GM13976 (cell line): ENCODE measurements at regions not wholly inside any gene's neighbourhood (a gene's known extent, or its start where the extent isn't known, plus 50 kb on each side); places are given as distances from the start of the nearest gene placed in this dataset.

Experiments
- DNase-seq: peaks from one replicate; pipeline ENCODE4 v3.0.0; 2012; ENCODE audit warnings: low spot score
- in situ Hi-C: fragments of 300-500 bp; cut with MboI; formaldehyde crosslinking; loops from one replicate; pipeline ENCODE4 v1.12.0; 2022; ENCODE audit warnings: low sequenced_read_pairs, mixed read lengths, inconsistent platforms; ENCODE audit not compliant: unreplicated experiment
- TF ChIP-seq, protein P1 (sequence below): IDR thresholded peaks from 2 replicates; pipeline ENCODE4 v1.5.1; 2012; ENCODE audit warnings: borderline replicate concordance, mild to moderate bottlenecking; ENCODE audit not compliant: insufficient read depth; ENCODE audit errors: extremely low read depth, missing control alignments, control extremely low read depth

DNA sequence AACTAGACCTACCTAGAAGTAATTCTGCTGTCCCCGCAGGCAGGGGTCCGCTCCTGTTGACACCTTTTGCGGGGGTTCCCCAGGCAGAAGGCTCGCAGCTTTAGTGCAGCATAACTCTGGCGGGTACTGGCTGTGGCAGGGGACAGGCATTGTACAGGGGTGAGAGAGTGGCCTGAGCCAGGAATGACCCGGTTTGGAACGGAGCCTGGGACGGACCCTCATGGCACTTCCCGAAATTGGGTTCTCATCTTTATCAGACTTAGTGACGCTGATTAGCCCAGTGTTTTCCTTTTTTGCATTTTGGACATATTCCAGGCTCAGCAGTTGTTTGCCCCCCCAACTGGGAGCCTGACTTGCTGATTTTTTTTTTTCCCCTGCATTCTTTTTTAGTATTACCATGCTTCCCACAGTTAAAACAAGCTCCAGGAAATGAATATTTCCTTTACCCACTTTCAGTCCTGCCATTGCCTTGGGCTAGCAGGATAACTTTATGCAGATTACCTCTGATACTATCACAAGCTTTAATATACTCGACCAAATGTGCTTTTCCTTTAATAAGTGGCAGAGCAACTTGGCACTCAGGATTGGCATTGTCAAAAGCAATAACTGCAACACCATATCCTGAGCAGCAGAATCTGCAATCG lies 55.8 kb upstream of the WDR1 start:
- TF ChIP-seq, protein P1, sequence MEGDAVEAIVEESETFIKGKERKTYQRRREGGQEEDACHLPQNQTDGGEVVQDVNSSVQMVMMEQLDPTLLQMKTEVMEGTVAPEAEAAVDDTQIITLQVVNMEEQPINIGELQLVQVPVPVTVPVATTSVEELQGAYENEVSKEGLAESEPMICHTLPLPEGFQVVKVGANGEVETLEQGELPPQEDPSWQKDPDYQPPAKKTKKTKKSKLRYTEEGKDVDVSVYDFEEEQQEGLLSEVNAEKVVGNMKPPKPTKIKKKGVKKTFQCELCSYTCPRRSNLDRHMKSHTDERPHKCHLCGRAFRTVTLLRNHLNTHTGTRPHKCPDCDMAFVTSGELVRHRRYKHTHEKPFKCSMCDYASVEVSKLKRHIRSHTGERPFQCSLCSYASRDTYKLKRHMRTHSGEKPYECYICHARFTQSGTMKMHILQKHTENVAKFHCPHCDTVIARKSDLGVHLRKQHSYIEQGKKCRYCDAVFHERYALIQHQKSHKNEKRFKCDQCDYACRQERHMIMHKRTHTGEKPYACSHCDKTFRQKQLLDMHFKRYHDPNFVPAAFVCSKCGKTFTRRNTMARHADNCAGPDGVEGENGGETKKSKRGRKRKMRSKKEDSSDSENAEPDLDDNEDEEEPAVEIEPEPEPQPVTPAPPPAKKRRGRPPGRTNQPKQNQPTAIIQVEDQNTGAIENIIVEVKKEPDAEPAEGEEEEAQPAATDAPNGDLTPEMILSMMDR, result no peak
- no peak for DNase-seq
- in situ Hi-C loops, result loop anchor here (25.0 kb wide), 1 partner anchor 240 kb away; no protein-coding TSS in a partner anchor

DNA sequence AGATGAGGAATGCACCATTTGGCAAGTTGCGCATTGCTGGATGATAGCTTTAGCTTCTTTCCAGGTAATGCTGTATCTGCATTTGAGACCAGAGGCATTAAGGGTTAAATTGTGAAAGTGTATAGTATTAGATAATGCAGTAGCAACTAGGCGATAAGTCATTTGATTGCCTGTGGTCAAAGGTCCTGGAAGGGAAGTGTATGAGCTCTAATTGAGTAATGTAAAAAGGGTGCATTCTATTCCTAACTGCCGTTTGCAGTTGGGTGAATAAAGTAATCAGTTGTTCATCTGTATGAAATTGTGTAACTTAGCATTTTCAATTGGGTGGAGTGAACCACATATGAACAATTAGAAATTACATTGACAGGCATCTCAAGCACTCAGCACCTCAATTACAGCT lies 54.5 kb upstream of the WDR1 start:
- TF ChIP-seq, protein P1, result no peak
- DNase-seq, result no peak
- in situ Hi-C loops, result loop anchor here (25.0 kb wide), 1 partner anchor 241 kb away; no protein-coding TSS in a partner anchor

DNA sequence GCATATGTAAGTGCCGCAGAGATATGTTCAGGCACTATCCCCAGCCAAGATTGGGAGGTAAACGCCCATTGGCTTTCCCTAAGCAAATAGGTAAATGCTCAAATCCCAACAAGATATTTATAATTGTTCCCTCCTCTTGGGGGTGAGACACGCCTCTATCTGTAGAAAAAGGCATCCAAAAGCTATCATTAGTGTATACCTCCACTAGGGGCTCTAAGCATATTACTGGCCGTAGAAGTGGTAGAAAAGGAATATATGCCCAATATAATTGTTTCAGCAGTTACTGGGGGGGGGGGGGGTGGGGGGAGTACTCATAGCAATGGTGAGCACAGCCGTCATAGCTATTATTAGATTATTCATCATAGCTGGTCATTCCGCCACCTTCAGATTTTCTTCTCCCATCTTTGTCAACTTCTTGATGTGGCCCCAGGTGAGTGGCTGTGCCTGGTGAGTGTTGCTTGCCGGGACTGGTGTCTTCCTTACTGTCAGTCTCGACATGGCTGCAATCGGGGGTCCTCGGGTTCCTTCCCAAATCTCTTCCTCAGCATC lies 53.3 kb upstream of the WDR1 start:
- no peak for DNase-seq
- in situ Hi-C loops, result loop anchor here (10.0 to 25.0 kb wide), 2 partner anchors 242 to 375 kb away; no protein-coding TSS in a partner anchor
- TF ChIP-seq, protein P1, result no peak

DNA sequence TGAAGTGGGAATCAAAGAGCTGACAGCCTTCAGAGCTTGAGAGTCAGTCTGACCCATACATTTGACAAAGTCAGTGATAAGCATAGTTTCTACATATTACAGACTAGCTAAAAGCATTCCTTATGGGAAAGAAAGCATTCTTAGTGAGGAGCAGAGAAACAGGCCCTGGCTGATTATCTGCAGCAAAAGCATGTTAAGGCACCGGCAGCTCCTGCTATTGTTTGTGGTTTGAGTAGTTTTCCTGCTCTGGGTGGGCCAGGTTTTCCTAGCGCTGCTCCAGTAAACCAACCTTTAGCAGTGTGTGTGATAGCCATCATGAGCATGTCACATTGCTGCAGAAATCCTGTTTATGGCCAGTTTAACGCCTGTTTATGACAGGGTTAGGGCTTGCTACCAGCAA lies 51.6 kb upstream of the WDR1 start:
- in situ Hi-C loops, result loop anchor here (10.0 to 25.0 kb wide), 2 partner anchors 244 to 377 kb away; no protein-coding TSS in a partner anchor
- DNase-seq, result no peak
- TF ChIP-seq, protein P1, result no peak

DNA sequence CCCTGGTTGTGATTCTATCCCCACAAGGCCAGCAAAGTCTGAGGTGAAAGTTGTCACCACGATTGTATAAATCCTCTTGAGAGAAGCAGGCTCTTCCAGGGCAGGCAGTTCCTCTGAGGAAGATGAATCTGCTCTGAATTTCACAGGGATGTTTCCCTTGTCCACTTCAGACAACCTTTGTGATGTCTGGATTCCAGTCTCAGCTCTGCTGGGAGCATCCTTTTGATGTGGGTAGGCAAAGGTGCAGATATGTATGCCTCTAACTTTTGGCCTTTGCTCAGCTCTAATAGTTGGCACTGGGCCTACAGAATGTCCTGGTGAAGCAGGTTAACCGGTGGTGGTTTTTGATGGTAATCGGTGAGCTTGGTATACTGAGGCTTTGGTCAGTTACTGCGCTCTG lies 50.6 kb upstream of the WDR1 start:
- DNase-seq, result no peak
- in situ Hi-C loops, result loop anchor here (10.0 to 25.0 kb wide), 2 partner anchors 245 to 378 kb away; no protein-coding TSS in a partner anchor
- TF ChIP-seq, protein P1, result no peak
